M059J (cell line): ENCODE measurements at regions not wholly inside any gene's neighbourhood (a gene's known extent, or its start where the extent isn't known, plus 50 kb on each side); places are given as distances from the start of the nearest gene placed in this dataset.
A peak's percentile ranks its signal among the peaks of the same experiment; 100 is the strongest.

Source experiments
- DNase-seq: peaks from one replicate; pipeline ENCODE4 v3.0.0-alpha.2; 2012; ENCODE audit warnings: low read depth

DNA sequence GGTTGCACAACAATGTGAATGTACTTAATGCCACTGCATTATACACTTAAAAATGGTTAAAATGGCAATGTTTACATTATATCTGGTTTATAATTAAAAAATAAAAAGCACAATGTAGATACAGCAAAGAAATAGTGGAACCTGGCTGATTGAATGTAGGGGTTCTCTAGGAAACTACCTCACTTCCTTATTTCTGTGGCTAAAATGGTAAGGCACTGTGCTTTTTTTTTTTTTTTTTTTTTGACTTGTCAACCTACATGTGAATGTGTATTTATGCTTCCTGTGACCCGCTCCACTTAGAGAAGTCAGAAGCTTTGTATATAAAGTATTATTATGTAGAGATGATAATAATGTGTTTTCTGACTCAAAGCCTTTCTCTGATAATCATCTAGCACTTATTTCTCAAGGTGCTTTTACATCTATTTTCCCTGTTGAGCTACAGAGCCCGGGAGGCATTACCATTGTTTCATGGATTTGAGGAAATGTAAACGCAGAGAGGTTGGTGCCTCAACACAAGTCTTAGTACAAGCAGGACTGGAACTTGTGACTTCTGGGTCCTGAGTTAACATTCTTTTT, 55.0 kb downstream of the SOX4 start:
- no peak for DNase-seq

DNA sequence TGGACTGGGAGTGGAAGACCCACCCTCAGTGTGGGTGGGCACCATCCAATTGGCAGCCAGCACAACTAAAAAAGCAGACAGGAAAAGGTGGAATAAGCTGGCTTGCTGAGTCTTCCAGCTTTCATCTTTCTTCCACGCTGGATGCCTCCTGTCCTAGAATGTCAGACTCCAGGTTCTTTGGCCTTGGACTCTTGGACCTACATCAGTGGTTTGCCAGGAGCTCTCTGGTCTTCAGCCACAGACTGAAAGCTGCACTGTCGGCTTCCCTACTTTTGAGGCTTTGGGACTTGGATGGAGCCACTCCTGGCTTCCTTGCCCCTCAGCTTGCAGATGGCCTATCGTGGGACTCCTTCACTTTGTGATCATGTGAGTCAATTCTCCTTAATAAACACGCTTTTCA, 59.8 kb downstream of the SOX4 start:
- no peak for DNase-seq

DNA sequence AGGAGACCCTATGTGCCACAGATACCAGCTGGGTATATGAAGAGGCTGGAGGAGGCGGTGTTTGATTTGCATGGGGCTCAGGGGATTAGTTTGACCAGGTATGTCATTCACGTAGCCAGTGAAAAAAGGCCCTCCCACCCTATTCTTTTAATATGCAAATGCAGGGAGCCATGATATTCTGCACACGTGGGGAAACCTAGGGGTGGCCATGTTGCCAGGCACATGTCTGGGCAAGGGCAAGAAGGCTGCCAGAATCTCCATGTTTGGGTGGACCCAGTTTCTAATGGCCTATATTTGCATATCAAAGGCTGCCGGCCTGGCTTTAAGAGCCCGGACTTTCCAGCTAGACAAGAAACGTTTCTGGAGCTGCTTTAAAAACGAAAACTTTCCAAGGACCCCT, 60.4 kb downstream of the SOX4 start:
- no peak for DNase-seq

DNA sequence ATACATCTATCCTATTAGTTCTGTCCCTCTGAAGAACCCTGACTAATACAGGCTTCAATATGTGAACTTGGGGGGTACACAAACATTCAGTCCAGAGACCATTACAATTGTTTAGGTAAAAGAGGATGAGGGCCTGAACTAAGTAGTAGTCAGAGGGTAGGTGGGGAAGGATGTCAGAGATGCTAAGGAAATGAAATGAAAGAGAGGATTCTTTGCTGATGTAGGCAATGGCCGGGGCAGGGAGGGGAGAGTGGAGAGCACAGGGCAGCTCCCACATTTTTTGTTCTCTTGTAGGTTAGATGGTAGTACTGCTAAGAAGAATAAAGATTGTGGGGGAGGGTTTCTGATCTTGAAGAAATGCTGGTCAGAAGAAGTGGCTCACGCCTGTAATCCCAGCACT, 60.8 kb downstream of the SOX4 start:
- no peak for DNase-seq

- DNase-seq = no peak
Measured at GRCh38 chr6:21663966-21664313, 70.4 kb downstream of the SOX4 start.

- DNase-seq = peak; percentile 55
Measured at GRCh38 chr6:21664314-21665109, 71.0 kb downstream of the SOX4 start.

GRCh38 chr6:21665110-21665391, 71.5 kb downstream of the SOX4 start:
- no peak for DNase-seq

DNA sequence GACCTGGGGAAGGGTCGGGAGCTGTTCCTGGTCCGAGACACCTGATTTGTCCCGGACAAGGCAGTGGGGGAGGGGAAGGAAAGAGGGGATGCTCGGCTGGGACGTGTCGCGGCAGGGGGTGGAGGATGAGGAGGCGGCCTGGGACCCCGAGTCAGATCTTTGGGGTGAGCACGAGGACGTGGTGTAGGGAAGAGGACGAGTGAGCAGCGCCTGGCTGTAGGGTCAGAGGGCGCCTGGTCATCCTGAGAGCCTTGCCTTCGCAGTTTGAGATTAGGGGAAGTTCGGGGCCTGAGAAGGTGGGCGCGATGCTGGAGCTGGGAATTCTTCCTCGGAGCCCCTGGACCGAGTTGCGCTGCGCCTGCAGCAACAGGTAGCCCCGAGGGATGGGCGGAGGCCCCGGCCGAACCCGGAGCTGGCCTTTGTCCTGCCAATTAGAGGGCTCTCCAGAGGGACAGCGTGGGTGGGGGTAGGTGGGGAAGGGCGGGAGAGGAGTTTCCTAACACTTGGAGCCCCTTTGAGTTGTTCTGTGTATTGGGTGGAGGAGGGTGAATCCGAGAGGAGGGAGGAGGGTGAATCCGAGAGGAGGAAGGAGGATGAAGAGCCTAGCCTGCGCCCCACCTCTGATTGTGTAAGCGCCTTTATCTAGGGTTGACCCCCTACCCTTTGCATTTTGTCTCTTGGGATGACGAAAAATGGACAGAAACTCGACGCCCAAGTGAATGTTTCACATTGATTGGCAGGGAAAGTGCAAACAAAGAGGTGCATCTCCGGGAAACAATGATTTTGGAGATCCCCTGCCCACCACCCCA, 72.0 kb downstream of the SOX4 start:
- DNase-seq = no peak

DNA sequence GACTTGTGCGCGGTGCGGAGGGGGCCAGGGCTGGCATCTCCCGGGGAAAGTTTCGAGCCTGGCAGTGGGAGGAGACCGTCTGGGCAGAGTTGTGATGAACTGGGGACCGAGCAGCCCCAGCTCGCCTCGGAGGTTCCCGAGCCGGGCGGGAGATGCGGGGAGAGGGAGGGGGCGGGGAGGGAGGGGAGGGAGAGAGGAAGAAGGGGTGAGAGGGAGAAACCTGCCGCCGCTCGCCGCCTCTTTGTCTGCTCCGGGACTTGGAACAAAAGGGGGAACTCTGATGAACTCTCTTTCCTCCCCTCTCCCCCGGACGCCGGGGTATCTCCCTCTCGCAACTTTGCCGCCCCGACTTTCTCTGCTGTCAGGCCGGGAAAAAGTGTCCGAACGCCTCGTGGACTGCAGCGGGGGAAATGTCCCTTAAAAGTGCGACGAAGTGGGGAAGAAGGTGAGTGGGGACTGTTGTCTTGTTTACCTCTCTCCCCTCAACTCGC, 72.7 kb downstream of the SOX4 start:
- DNase-seq = peak; percentile 30

DNA sequence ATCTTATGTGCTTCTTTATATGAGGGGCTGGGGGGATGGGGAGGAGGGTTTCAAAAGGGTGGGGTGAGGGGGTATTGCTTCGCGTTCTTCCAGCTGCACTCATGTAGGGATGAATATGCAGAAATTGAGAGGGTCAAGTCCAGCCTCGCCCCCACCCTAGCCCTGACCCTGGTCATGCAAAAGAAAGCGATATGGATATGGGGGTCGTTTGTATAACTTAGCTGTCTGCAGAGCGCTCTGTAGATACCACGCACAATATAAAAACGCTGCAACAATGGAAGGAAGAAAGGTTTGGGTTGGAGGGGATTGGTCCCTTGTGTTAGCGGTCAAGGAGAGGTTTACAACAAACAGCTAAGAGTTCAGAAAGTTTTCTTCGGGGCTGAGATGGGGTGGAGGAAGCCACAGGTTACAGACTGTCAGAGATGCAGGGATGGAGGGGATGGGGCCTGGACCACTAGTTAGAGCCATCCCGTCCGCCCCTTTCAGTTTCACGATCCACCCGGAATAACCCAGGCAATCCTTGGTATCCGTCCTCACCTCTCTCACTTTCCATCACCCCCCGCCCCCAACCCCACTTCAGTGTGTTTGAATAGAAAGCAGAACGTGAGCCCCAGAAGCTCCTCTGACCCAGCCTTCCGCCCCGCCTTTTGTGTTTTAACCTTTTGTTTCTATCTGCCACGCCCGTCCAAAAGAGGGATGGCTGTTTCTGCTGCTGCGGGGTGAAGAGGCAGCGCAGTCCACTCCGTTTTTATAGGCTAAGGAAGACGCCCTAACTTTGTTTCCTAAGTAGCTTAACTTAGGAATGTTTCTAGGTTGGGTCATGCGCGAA, 73.5 kb downstream of the SOX4 start:
- no peak for DNase-seq

- DNase-seq = no peak
Measured at GRCh38 chr6:21668795-21669194, 75.2 kb downstream of the SOX4 start.

DNA sequence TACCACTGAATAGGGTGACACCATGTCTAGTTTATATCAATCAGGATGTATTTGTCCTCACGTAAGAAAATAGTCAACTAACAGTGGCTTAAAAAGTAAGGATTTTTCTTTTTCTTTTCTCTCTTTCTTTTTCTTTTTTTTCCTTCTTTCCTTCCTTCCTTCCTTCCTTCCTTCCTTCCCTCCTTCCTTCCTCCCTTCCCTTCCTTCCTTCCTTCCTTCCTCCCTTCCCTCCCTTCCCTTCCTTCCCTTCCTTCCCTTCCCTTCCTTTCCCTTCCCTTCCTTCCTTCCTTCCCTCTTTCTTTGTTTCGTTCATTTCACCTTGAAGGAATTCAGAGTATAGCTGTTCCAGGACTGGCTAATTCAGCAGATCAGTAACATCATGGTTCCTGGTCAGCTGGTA, 83.2 kb downstream of the SOX4 start:
- no peak for DNase-seq

- DNase-seq = peak; percentile 98
Measured at GRCh38 chr6:21678990-21679389, 85.4 kb downstream of the SOX4 start.

- DNase-seq = peak; percentile 96
Measured at GRCh38 chr6:21679761-21680265, 86.3 kb downstream of the SOX4 start.

DNA sequence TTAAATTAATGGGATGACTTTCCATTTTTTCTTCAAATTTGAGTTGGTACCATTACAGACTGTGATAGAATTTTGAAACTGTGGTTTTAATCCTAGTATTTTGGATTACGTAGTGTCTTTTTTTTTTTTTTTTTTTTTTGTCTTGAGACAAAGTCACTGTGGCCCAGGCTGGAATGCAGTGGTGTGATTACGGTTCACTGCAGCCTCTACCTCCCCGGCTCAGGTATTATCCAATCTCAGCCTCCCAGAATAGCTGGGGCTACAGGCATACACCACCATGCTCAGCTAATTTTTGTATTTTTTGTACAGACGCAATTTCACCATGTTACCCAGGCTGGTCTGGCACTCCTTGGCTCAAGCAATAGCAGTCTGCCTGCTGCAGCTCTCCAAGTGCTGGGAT, 87.1 kb downstream of the SOX4 start:
- peak; percentile 29 for DNase-seq

DNA sequence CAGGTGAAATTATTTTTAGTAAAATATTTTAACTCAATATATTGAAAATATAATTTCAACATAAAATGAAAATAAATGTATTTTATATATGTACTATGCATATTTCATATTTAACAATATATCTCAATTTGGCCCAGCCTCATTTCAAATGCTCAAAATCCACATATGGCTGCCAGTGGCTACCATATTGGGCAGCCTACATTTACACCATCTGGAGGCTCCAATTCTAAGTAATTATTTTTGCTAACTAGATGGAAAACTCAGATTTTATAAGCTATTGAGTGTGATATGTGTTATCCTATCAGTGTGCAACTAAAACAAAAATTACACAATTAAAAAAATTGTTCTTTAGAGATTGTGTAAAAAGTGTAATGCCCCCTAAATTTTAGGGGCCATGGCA, 96.9 kb downstream of the SOX4 start:
- no peak for DNase-seq

DNA sequence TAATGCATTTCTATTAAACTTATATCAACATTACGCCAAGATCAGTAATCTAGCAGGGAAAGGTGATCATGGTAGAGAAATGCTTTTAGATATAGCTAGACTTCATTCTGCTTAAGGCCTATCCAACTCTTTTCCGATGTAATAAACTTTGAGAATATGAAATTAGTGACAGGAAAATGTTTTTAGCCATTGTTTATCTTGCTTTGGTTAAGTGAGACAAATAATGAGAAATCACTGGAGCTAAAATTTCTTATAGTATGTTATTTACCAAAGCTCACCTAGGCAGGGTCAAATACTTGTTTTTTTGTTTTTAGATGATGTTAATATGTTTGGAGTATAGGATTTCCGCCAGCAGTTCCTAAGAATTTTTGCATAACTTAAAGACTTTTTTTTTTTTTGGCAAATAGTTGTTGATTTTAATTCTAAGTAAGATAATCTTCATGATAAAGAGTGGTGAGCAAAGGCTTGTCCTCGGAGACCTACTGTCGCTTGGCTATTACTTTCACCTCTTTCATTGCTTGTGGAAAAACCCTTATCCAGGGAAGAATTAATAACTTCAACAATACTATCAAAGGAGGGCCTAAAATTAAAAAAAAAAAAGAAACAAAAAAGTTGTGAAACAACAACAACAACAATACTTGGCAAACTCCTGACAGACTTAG, 98.3 kb downstream of the SOX4 start:
- no peak for DNase-seq

GRCh38 chr6:21692721-21693120, 99.2 kb downstream of the SOX4 start:
- DNase-seq = no peak

DNA sequence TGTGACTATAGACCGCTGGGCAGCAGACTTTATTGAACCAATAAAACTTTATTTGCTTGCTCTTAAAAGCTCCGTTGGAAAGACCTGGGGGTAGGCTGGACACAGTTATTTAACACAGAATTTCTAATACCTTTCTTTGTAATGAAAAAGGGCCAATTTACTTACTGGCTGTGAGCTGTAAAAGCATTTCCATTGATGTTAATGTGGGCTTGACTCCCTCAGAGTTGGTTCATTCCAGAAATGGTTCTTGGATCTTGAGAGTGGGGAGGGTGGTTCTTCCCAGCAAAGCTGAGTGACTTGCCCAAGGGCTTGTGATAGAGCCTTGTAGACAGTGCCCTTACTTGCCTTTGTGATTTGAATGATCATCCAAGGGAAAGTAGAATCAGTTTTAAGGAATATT, 100.6 kb downstream of the SOX4 start:
- DNase-seq = no peak

GRCh38 chr6:21707524-21708319, 114.2 kb downstream of the SOX4 start:
- peak; percentile 12 for DNase-seq

DNA sequence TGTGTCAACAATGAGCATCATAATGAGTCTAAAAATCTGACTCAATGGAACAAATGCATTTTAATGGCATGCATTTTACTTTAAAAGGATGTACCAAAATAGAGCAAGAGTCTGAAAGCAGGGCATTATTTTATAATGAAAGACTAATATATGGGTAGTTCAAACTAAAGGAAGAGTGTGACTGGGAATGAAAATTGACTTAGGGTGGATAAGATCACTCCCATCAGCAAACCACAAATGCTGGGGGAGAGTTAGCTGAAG, 114.7 kb downstream of the SOX4 start:
- no peak for DNase-seq
